Activated CD8-positive, alpha-beta T cell treated with anti-CD3 and anti-CD28 coated beads for 36 hours (primary cell): ENCODE measurements at regions not wholly inside any gene's neighbourhood (a gene's known extent, or its start where the extent isn't known, plus 50 kb on each side); places are given as distances from the start of the nearest gene placed in this dataset.

Experiments used
- ATAC-seq: fragments of 200-7000 bp; cut with Tn5 transposase; one replicate; pipeline ENCODE4 v1.10.0; 2021; ENCODE audit warnings: mild to moderate bottlenecking, moderate library complexity
- CTCF ChIA-PET: fragments of 350-600 bp; sonication (Branson Sonifier 250); formaldehyde crosslinking; loops from one replicate; lab custom pipeline; 2021; ENCODE audit warnings: antibody characterized with exemption; lab: Charles Lee
- POLR2A ChIA-PET: fragments of 350-600 bp; sonication (Branson Sonifier 250); formaldehyde crosslinking; loops from one replicate; lab custom pipeline; 2021; ENCODE audit warnings: antibody characterized with exemption; lab: Charles Lee
- DNase-seq: peaks from one replicate; pipeline ENCODE4 v3.0.0-alpha.2; 2020
- H3K27ac Mint-ChIP-seq: one replicate; pipeline ENCODE4 v1.8.0; 2021; ENCODE audit warnings: mild to moderate bottlenecking, mixed read lengths
- H3K27me3 Mint-ChIP-seq: one replicate; pipeline ENCODE4 v1.8.0; 2021; ENCODE audit warnings: mixed read lengths
- H3K36me3 Mint-ChIP-seq: one replicate; pipeline ENCODE4 v1.8.0; 2021; ENCODE audit warnings: low read depth, mixed read lengths
- H3K4me1 Mint-ChIP-seq: one replicate; pipeline ENCODE4 v1.8.0; 2021; ENCODE audit warnings: low read depth, mixed read lengths
- H3K4me3 Mint-ChIP-seq: one replicate; pipeline ENCODE4 v1.8.0; 2021; ENCODE audit warnings: mild to moderate bottlenecking, moderate library complexity, mixed read lengths
- H3K9me3 Mint-ChIP-seq: one replicate; pipeline ENCODE4 v1.8.0; 2021; ENCODE audit warnings: mixed read lengths
- CTCF ChIP-seq: fragments of 200-600 bp; IDR thresholded peaks from one replicate; pipeline ENCODE4 v1.8.0; 2022; ENCODE audit warnings: antibody characterized with exemption, mild to moderate bottlenecking
- intact Hi-C: fragments of 100-400 bp; cut with micrococcal nuclease; formaldehyde crosslinking; loops from one replicate; pipeline ENCODE4 v1.10.0; 2022

GRCh38 chr2:2823061-2823753 is 492.1 kb upstream of the MYT1L start:
- peaks cover 2% of the 10 kb centered on the region for H3K9me3 Mint-ChIP-seq

DNA sequence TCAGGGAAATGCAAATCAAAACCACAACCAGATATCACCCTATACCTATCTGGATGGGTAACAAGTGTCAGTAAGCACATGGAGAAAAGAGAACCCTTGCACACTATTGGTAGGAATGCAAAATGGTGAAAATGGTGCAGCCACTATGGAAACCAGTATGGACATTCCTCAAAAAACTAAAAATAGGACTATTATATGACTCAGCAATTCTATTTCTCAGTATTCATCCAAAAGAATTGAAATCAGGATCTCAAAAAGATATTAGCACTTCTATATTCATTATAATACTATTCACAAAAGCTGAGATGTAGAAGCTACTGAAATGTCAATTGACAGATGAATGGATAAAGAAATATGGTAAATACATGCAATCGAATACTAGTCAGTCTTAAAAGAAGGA is 491.1 kb upstream of the MYT1L start:
- DNase-seq (no peak), ATAC-seq (no peak)
- intact Hi-C loops, result no loop called here
- no peak for TF ChIP-seq CTCF
- ChIA-PET POLR2A (no interaction called here), CTCF (no interaction called here)
- Mint-ChIP-seq H3K27me3 (peaks cover 8% of the 10 kb centered on the region), H3K9me3 (peaks cover 2% of the 10 kb centered on the region), H3K4me1 (no peaks in the 10 kb centered on the region), H3K36me3 (no peaks in the 10 kb centered on the region), H3K27ac (no peak overlapping the region), H3K4me3 (no peak overlapping the region)

More at GRCh38 chr2:2823061-2823753, 492.1 kb upstream of the MYT1L start:
- Mint-ChIP-seq H3K27ac (no peak overlapping the region), H3K27me3 (peaks cover 3% of the 10 kb centered on the region), H3K36me3 (no peaks in the 10 kb centered on the region), H3K4me1 (no peaks in the 10 kb centered on the region), H3K4me3 (no peak overlapping the region)
- intact Hi-C loops, result no loop called here
- ATAC-seq (no peak), DNase-seq (no peak)
- TF ChIP-seq CTCF, result no peak
- CTCF ChIA-PET, result interaction anchor here (0.7 kb wide), 1 partner anchor 87 kb away, joined by 3 read pairs; no protein-coding TSS in a partner anchor
- POLR2A ChIA-PET, result no interaction called here

GRCh38 chr2:2812648-2813047 is 481.6 kb upstream of the MYT1L start:
- Mint-ChIP-seq H3K9me3 (peaks cover 17% of the 10 kb centered on the region), H3K27me3 (peaks cover 4% of the 10 kb centered on the region), H3K4me3 (no peak overlapping the region), H3K27ac (no peak overlapping the region), H3K4me1 (no peaks in the 10 kb centered on the region), H3K36me3 (no peaks in the 10 kb centered on the region)
- POLR2A ChIA-PET, result no interaction called here
- intact Hi-C loops, result no loop called here
- CTCF ChIA-PET, result no interaction called here
- TF ChIP-seq CTCF, result no peak
- DNase-seq (no peak), ATAC-seq (no peak)

- Mint-ChIP-seq H3K9me3 (peaks cover 17% of the 10 kb centered on the region), H3K4me3 (no peak overlapping the region), H3K27me3 (peaks cover 1% of the 10 kb centered on the region), H3K36me3 (no peaks in the 10 kb centered on the region), H3K4me1 (no peaks in the 10 kb centered on the region), H3K27ac (no peak overlapping the region)
- POLR2A ChIA-PET, result no interaction called here
- CTCF ChIA-PET, result no interaction called here
- DNase-seq (no peak), ATAC-seq (no peak)
- no peak for TF ChIP-seq CTCF
- intact Hi-C loops, result no loop called here
These were observed 481.0 kb upstream of the MYT1L start for GRCh38 chr2:2812117-2812516.

GRCh38 chr2:2810504-2810903 is 479.4 kb upstream of the MYT1L start:
- DNase-seq, result no peak
- Mint-ChIP-seq H3K4me1 (no peaks in the 10 kb centered on the region), H3K36me3 (no peaks in the 10 kb centered on the region), H3K4me3 (no peak overlapping the region), H3K9me3 (peaks cover 13% of the 10 kb centered on the region), H3K27ac (no peak overlapping the region), H3K27me3 (no peaks in the 10 kb centered on the region)
- TF ChIP-seq CTCF, result no peak
- CTCF ChIA-PET, result no interaction called here
- POLR2A ChIA-PET, result no interaction called here
- intact Hi-C loops, result no loop called here
- ATAC-seq, result no peak
